Stimulated activated CD8-positive, alpha-beta memory T cell treated with anti-CD3 and anti-CD28 coated beads, Interleukin-7, amount 100 ng/mL, for 48 hours (primary cell): ENCODE measurements at regions not wholly inside any gene's neighbourhood (a gene's known extent, or its start where the extent isn't known, plus 50 kb on each side); places are given as distances from the start of the nearest gene placed in this dataset.

Experiments used
- DNase-seq, 2 donors: peaks; one replicate each; pipeline ENCODE4 v3.0.0-alpha.2; 2020; ENCODE audit warnings: low read depth in 1 of 2; ENCODE audit errors: extremely low read depth in 1 of 2

- DNase-seq, result no peak
Measured at GRCh38 chr14:82414853-82415539, 881.3 kb upstream of the SEL1L start.

GRCh38 chr14:82419933-82420332 lies 886.3 kb upstream of the SEL1L start:
- DNase-seq, result no peak

DNA sequence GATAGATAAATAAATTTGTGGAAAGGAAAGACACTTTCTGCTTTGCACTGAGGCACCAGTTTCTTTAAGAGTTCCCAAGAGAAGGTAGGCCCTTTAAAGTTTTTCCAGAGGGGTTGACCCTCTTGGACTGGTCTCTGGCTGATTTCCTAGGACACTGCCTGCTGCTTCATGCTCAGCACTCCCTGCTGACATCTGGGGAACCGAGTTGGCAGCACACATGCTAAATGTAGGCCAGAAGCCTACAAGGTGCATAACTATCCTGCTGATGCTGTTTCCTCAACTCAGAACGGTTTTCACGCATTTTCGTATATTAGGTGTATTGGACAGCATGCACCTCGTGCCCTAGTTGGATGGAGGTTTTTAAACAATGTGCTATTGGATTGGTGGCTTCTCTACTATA lies 887.2 kb upstream of the SEL1L start:
- DNase-seq, result no peak

- no peak for DNase-seq
Measured at GRCh38 chr14:82421286-82421685, 887.6 kb upstream of the SEL1L start.

- DNase-seq, result no peak
Measured at GRCh38 chr14:82422230-82422629, 888.6 kb upstream of the SEL1L start.

GRCh38 chr14:82425261-82425660 lies 891.6 kb upstream of the SEL1L start:
- no peak for DNase-seq

- no peak for DNase-seq
Measured at GRCh38 chr14:82431031-82431430, 897.4 kb upstream of the SEL1L start.

DNA sequence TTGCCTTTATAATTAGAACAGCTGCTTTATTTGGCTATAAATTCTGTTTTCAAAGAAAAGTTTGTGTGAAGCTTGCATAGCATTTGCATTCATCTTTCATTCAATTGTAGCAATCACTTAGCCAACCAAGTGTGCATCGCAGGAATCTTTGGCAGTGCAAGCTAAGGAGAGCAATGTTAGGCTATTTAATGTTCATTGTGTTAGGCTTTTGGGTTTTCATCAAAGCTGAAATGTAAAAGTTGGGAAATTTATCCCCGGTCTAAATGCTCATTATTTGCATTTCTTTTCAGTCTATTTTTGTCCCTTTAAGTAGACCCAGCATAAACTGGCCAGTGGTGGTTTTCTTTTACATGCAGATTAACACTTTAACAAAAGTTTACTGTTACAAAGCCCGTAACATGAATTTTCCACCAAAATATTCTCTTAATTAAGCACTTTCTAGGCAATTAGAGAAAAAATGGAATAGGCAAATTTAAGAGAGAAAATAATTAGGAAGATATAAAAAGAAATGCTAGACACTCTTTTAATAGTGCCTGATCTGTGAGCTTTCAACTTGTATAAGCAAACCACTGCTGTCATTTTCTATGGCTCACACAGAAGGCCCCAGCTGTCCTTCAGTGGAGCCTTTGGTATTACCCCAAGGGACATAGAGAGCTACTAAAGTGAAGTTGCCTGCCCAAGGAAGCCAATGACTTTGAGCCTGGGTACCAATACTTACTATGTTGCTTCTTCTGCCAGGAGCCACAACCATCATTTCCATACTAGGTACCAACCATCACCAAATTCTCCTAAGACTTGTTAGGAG lies 898.9 kb upstream of the SEL1L start:
- DNase-seq, result no peak

DNA sequence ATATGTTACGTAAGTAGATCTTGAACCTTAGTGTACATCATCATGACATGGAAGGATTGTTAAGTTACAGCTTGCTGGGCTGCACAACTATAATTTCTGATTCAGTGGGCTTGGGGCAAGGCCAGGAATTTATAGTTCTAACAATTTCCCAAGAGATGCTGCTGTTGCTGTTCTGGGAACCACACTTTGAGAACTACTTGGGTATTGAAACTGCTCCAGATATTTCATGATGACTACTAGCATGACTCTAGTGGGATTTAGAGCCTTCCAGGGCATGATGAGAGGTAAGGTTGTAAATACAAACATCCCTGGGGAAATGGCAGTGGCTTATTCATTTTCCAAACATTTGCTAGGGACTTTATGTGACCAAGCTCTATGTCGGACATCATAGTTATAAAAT lies 904.8 kb upstream of the SEL1L start:
- no peak for DNase-seq

DNA sequence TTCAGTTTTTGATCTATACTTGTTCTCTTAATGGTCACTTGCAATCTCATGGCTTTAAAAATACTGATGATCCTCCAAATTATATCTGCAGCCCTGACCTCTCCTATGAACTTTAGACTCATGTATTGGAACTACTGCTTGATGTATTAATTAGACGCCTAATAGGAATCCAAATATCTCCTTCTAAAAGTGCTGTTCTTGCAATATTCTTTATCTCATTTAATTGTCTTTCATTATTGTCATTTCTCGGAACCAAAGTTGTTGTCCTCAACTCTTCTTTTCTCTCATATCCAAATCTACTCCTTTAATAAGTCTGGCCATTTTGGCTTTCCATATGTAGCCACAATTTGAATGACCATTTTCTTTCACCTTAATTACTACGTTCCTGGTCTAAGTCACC lies 907.6 kb upstream of the SEL1L start:
- no peak for DNase-seq

- DNase-seq, result no peak
Measured at GRCh38 chr14:82445810-82446570, 912.3 kb upstream of the SEL1L start.

DNA sequence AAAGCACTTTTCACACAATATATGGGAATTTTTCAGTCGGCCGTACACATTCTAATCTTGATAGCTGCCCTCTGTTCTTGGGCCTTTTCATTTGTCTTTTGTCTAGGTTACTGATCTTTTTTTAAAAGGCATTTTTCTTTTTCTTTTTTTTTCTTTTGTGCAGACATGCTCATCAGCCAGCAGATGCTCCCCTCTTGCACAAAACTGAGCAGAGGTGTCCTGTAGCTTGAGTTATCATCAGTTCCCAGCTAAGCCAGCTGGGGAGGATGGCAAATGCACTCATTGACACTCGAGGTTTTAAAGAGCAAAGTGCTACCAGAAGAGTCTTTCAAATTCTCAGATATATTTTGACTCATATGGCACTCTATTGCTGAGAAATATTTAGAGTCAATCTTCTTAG lies 913.9 kb upstream of the SEL1L start:
- no peak for DNase-seq

DNA sequence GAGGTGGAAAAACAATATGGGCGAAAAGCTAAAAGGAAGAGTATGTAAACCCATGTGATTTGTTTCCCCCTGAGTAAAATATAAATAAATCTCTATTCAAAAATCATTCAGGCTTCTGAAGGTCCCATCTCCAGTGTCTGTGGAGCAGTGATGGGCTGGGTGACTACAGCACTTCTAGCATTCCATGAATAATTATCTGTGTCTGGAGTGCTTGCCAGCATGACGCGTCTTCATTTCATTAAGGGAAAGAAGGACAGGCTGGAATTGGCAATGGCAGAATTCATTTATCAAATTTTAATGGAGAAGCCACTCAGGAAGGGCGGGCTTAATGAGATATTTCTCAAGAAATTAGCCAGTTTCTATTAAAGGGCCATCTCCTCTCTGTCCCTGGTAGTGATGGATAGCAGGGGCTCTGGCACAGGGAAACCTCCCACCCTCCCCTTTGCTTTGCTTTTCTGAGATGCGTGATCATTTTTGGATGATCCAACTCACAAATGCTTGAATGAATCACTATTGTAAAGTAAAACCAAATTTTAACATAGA lies 916.3 kb upstream of the SEL1L start:
- no peak for DNase-seq

GRCh38 chr14:82451675-82452074 lies 918.0 kb upstream of the SEL1L start:
- no peak for DNase-seq

- DNase-seq, result no peak
Measured at GRCh38 chr14:82482345-82482744, 948.7 kb upstream of the SEL1L start.

DNA sequence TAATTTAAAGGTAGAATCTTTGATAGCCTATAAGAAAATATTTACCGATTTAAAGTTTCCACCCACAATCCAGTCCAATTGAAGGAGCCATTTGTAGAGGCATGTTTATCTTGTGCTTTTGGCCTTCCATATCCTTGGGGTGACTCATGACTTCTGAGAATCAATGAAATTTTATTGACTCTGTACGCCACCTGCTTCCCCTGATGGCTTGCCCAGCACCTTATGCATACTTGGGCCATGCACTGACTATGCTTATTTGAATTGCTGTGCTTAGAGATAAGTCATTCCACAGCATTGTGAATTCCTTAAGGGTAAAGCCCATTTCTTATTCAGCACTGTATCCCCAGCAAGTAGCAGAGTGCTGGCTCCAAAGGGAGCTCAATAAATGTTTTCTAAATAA lies 954.8 kb upstream of the SEL1L start:
- no peak for DNase-seq

- DNase-seq, result no peak
Measured at GRCh38 chr14:82490397-82490796, 956.7 kb upstream of the SEL1L start.

DNA sequence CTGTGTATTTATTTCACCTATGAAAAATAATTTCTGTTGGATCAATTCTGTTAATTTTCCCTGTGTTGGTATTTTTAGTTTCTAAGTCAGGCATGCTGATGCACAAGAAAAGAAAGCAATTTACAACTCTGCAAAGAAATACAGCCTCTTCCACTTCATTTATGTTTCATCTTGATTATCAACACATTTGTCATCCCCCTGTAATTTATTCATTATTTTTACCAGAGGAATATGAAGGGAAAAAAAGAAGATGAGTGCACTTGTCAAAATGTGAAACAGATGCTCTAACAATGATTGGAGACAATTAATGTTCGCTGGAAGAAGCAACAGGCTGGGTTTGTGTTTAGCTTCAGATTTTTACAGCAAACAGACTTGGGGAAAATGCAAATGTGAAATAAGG lies 958.5 kb upstream of the SEL1L start:
- no peak for DNase-seq

GRCh38 chr14:82500222-82500621 lies 966.6 kb upstream of the SEL1L start:
- DNase-seq, result no peak

DNA sequence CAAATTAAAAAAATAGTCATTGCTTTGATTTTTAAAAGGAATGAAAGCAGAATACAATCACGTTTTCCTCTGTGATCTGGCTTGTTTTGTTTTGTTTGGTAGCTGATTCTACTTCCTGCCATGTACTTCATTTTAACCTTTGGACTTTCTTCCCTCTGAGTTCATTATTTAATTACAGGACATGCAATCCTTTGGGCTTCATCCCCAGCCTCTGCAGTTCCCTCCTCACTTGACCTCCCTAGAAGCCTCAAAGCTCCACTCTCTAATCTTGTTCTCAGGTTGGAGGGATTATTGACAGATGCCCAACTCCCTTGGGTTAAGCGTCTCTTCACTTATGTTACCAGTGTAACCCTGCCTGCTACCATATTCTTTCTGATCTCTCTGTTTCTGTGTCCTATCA lies 967.9 kb upstream of the SEL1L start:
- no peak for DNase-seq

GRCh38 chr14:82502043-82502442 lies 968.4 kb upstream of the SEL1L start:
- DNase-seq, result no peak

DNA sequence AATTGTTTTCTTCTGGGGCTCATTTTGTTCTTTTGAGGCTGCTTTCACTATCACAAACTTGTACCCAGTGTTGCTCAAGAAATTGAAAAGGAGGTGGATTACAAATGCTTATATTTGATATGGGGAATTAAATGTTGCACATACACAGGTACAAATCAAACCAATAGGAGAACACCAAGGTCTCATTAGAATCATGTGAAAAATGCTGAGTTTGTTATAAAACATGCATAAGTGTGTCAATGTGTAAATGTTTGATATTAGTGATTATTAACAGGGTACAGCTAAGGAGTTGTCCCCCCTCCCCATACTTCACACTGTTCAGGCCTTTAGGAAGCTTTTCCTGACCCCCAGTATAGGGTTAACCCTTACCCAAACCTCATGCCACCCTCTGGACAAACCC lies 971.2 kb upstream of the SEL1L start:
- DNase-seq, result no peak
